COLO829 (cell line): ENCODE measurements at regions not wholly inside any gene's neighbourhood (a gene's known extent, or its start where the extent isn't known, plus 50 kb on each side); places are given as distances from the start of the nearest gene placed in this dataset.

Experiments
- DNase-seq: peaks from one replicate; pipeline ENCODE4 v3.0.0; 2012; ENCODE audit warnings: low spot score

GRCh38 chr5:3736466-3736865, 140.8 kb downstream of the IRX1 start:
- no peak for DNase-seq

- DNase-seq = peak; percentile 1
Measured at GRCh38 chr5:3736926-3737325, 141.3 kb downstream of the IRX1 start.

DNA sequence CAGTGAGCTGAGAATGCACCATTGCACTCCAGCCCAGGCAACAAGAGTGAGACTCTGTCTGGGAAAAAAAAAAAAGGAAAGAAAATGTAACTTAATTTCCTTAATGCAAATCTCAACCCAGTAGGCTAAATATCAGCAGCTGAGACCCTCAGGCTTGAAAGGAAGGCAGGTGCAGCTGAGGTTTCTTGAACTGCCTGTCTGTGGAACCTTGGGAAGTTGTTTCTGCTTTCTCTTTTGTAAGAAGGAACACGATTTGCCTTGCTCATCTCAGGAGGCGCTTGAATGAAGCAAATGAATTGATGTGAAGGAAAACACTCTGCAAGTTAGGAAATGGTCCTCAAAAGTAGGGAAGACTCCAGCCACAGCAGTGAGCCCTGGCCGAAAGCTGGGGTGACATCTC, 143.3 kb downstream of the IRX1 start:
- DNase-seq = no peak

GRCh38 chr5:3740546-3741373, 145.1 kb downstream of the IRX1 start:
- DNase-seq = no peak

DNA sequence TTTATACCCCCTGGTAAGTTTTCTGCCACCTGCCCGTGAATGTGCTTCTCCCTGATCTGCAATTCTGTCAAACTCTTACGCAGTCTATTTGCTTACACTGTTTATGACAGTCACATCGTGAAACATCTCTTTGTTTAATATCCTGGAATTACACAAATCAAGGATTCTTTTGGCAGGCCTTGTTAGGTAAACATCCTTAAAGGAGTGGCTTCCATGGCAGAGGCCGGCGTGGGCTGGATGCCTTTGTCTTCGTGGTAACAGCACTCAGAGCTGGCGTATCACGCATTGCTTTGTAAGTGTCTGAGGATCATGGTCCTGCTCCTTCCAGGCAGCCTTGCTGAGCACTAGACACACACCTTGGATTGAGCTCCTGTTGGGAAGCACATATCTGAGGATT, 145.7 kb downstream of the IRX1 start:
- no peak for DNase-seq

- no peak for DNase-seq
Measured at GRCh38 chr5:3742750-3743149, 147.1 kb downstream of the IRX1 start.

- DNase-seq = no peak
Measured at GRCh38 chr5:3751846-3752245, 156.2 kb downstream of the IRX1 start.

GRCh38 chr5:3778000-3778550, 182.4 kb downstream of the IRX1 start:
- DNase-seq = no peak

DNA sequence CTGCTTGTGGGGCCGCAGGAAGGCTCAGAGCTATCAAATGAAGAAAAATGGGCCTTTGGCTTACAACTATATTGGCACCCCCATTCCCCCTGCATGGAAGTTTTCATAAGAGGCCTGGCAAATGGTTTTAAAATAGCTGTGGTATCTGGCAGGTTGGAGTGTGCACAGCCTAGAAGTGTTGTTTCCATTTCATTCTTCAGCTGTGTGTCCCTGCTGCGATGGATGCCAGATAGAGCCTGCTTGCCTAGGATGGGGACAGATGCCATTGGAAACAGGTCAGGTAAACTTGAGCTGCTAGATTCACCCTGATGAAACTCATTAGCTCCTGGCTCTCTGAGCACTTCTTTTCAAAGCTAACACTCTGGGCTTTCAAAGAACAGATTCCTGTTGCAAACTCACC, 183.3 kb downstream of the IRX1 start:
- DNase-seq = no peak

DNA sequence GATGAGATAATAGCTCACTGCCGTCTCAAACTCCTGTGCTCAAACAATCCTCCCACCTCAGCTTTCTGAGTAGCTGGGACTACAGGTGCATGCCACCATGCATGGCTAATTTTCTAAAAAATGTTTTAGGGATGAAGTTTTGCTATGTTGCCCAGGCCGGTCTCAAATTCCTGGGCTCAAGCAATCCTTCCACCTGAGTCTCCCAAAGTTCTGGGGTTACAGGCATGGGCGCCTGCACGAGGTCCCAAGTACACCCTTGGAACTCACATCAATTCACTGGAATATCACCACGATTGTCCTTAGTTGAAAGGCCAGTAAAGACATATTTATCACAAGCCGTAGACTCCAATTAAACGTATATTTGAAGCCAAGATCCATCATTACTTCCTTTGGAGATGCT, 184.6 kb downstream of the IRX1 start:
- no peak for DNase-seq

DNA sequence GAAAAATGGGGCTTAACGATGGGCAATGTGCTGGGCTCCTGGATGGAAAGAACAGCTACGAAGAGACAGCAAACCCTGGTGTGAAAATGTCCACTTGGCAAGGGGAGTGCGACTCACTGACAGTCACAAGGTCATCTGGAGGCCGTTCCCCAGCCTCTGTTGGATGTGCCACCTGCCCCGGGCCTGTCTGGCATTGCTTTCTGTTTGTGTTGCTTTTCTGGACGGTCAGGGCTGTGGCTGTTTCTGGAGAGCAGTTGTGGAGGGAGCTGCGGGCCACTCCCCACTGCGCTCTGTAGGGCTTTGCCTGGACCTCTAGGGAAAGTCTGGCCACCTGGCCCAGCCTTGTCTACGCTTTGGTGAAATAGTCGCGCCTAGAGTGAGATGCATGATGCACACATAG, 185.3 kb downstream of the IRX1 start:
- DNase-seq = no peak

GRCh38 chr5:3784854-3785253, 189.2 kb downstream of the IRX1 start:
- DNase-seq = no peak

- DNase-seq = no peak
Measured at GRCh38 chr5:3786165-3786564, 190.5 kb downstream of the IRX1 start.

DNA sequence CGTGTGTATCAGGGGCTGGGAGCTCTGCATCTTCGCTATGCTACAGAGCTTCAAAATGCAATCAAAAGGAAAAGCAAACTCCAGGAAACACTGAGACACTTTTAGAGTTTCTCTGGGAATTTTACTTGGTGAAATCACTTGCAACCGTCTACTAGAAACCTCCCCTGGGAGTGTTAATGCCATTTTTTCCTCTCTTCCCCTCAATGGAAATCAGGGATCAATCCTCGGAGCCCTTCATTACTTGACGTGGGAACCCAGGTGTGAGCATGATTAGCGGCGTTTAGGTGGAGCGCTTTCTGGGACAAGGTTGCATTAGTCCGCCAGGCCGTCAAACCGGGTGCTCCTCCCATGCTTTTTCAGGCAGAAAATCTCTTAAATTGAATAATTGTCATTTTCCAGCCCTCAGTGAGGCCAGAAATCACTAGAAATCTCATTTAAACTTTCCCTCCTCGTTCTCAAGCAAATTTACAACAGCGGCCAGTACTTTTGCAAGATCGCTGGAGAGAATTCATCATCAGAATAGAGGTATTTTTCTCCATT, 191.3 kb downstream of the IRX1 start:
- no peak for DNase-seq

DNA sequence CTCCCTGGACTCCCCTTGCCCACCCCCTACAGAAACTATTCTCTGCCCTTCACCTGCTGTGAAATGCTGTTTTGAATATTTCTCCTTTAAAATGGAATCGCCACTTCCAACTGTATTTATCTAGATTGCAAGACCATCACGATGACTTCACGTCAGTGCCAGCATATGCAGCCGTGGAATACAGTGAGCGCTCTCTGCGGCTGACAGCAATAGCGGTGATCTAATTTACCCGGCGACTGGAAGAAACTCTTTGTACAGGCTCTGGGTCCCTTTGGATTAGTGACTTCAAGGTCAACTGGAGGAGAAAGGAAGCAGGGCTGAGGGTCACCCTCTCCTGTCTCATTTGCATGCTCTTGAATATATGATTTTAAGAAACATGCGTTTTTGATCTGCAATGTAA, 192.0 kb downstream of the IRX1 start:
- no peak for DNase-seq

DNA sequence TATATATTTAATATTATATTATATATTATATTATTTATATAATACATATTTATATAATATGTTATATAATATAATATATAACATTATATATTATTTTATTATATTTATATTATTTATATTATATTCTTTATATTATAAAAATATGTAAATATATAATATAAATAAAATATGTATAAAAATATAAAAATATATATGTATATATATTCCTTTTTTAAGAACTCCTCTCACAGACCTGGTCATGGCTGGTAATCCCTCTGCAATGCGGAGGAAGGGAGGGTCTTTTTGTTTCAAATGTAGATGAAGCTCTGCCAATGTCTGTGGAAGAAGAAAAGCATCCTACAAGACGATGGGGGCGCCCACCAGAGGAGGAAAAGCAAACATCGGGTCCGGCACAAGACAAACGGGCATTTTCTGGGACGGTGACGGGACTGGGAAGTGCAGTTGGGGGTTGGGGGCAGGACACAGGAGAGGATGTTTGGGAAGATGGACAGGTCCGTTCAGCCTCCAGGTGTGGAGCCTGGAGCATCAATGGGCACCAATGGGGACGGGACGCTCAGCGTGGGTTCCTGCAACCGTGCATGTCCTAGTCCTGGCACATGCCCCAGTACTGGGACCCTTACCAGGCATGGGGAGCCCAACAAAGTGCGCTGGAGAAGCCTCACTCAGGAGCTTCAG, 194.0 kb downstream of the IRX1 start:
- DNase-seq = no peak

DNA sequence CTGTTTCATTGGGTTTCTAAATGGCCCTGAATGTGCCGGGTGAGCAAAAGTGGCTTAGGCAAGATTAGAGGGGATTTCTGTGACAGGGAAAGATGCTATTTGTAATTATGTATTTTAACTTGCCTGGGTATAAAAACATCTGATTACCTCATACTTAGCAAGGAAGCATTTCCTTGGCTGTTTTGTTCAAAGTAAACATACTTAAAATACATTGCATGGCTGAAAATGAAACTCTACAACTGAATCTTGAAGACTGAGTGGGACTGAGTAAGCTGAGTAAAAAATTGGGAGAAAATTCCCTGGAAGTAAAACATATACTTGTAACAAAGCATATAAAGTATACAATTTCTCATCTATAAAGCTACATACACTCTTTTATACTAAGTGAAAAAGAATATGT, 197.5 kb downstream of the IRX1 start:
- DNase-seq = no peak

GRCh38 chr5:3794611-3795010, 199.0 kb downstream of the IRX1 start:
- no peak for DNase-seq

DNA sequence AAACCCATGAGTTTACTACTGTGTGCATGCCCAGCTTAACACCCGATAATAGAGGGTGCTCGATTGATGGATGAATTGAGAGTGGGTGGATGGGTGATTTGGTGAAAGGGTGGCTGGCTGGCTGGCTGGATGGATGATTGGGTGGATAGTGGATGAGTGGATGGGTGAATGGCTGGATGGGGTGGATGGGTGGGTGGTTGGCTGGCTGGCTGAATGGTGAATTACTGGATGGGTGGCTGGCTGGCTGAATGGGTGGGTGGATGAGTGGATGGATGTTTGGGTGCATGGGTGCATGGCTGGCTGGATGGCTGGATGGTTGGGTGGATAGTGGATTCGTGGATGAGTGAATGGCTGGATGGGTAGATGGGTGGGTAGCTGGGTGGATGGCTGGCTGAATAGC, 201.1 kb downstream of the IRX1 start:
- no peak for DNase-seq

DNA sequence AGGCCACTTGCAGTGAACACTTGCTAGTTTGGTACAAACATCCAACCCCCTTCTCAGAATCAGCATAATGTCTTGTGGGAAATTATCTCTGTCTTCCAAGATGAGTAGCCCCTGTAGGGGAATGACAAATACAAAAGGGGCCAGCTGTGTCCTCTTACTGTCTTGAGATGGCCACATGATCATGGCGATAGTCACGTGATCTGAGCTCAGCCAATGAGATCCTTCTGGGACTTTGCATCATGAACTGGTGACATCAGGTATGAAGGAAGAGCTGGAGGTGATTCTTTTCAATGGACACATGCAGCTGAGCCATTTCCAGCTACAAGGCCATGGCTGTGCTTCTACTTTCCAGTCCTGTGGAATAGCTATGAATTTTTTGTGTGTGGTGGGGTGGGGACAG, 206.3 kb downstream of the IRX1 start:
- no peak for DNase-seq

GRCh38 chr5:3809455-3809854, 213.8 kb downstream of the IRX1 start:
- no peak for DNase-seq

DNA sequence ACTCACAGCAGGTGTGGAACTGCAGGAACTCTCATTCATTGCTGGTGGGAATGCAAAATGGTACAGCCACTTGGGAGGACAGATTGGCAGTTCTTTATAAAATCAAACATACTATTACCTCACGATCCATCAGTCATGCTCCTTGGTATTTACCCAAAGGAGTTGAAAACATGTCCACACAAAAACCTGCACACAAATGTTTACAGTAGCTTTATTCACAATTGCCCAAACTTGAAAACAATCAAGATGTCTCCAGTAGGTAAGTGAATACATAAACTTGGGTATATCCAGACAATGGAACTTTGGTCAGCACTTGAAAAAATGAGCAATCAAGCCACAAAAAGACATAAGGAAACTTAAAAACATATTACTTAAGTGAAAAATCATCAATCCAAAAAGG, 215.5 kb downstream of the IRX1 start:
- no peak for DNase-seq

DNA sequence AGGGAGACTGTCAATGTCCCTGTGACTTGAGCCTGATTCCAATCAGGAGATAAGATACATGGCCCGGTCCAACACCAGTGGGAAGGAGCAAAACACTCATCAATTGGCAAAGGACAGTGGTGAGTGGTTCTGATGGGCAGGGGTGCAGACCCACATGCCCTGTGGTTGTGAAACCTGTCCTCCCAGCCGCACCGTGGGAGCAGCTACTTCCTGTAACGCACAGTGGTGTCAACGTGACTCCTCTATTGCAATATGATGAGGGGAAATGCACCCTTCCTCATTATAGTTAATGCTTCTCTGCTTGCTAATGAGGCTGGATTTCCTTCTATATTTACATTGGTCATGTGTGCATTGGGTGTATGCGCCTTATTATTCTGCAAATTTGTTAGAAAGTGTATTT, 223.0 kb downstream of the IRX1 start:
- no peak for DNase-seq
